ENCODE measurements at regions not wholly inside any gene's neighbourhood (a gene's known extent, or its start where the extent isn't known, plus 50 kb on each side); places are given as distances from the start of the nearest gene placed in this dataset.

GRCh38 chr17:71461498-71462169 is 659.2 kb upstream of the SOX9 start:
- DNase-seq (ENCODE audit: low spot score in 2 of 2) (no peak), FAIRE-seq (no peak)

- DNase-seq (ENCODE audit: low spot score in 2 of 2) (no peak), FAIRE-seq (no peak)
Observed at GRCh38 chr17:71464241-71464640, 656.6 kb upstream of the SOX9 start.

GRCh38 chr17:71464751-71465150 is 656.1 kb upstream of the SOX9 start:
- DNase-seq (ENCODE audit: low spot score in 2 of 2) (no peak), FAIRE-seq (no peak)

GRCh38 chr17:71467719-71468118 is 653.1 kb upstream of the SOX9 start:
- FAIRE-seq (no peak), DNase-seq (ENCODE audit: low spot score in 2 of 2) (no peak)

- FAIRE-seq (no peak), DNase-seq (ENCODE audit: low spot score in 2 of 2) (no peak)
Observed at GRCh38 chr17:71470062-71470461, 650.8 kb upstream of the SOX9 start.

GRCh38 chr17:71472809-71473789 is 647.7 kb upstream of the SOX9 start:
- DNase-seq (ENCODE audit: low spot score in 2 of 2) (peak; percentile 2 to 26), FAIRE-seq (peak; percentile 64)

- FAIRE-seq (no peak), DNase-seq (ENCODE audit: low spot score in 2 of 2) (no peak)
Observed at GRCh38 chr17:71477356-71477755, 643.5 kb upstream of the SOX9 start.

- no peak for FAIRE-seq
- DNase-seq (ENCODE audit: low spot score in 2 of 2): no peak
Observed at GRCh38 chr17:71480099-71480498, 640.7 kb upstream of the SOX9 start.

GRCh38 chr17:71482625-71483024 is 638.2 kb upstream of the SOX9 start:
- DNase-seq (ENCODE audit: low spot score in 2 of 2) (no peak), FAIRE-seq (no peak)

GRCh38 chr17:71484546-71484945 is 636.3 kb upstream of the SOX9 start:
- FAIRE-seq: no peak

GRCh38 chr17:71485426-71485825 is 635.4 kb upstream of the SOX9 start:
- DNase-seq (ENCODE audit: low spot score in 2 of 2) (no peak), FAIRE-seq (no peak)

More at GRCh38 chr17:71484546-71484945, 636.3 kb upstream of the SOX9 start:
- no peak for DNase-seq (ENCODE audit: low spot score in 2 of 2)

GRCh38 chr17:71486261-71486660 is 634.6 kb upstream of the SOX9 start:
- DNase-seq (ENCODE audit: low spot score in 2 of 2) (no peak), FAIRE-seq (no peak)

- no peak for DNase-seq (ENCODE audit: low spot score in 2 of 2)
- no peak for FAIRE-seq
Observed at GRCh38 chr17:71488851-71489250, 632.0 kb upstream of the SOX9 start.

- no peak for FAIRE-seq
- DNase-seq (ENCODE audit: low spot score in 2 of 2): no peak
Observed at GRCh38 chr17:71494062-71494855, 626.6 kb upstream of the SOX9 start.

- no peak for FAIRE-seq
Observed at GRCh38 chr17:71495420-71495819, 625.4 kb upstream of the SOX9 start.

GRCh38 chr17:71496552-71496951 is 624.3 kb upstream of the SOX9 start:
- DNase-seq (ENCODE audit: low spot score in 2 of 2): no peak
- no peak for FAIRE-seq

More at GRCh38 chr17:71495420-71495819, 625.4 kb upstream of the SOX9 start:
- DNase-seq (ENCODE audit: low spot score in 2 of 2): no peak

- FAIRE-seq (no peak), DNase-seq (ENCODE audit: low spot score in 2 of 2) (no peak)
Observed at GRCh38 chr17:71500761-71501555, 619.9 kb upstream of the SOX9 start.

GRCh38 chr17:71501711-71502110 is 619.1 kb upstream of the SOX9 start:
- FAIRE-seq (no peak), DNase-seq (ENCODE audit: low spot score in 2 of 2) (no peak)

- DNase-seq (ENCODE audit: low spot score in 2 of 2) (no peak), FAIRE-seq (no peak)
Observed at GRCh38 chr17:71502443-71502842, 618.4 kb upstream of the SOX9 start.

All from frontal cortex (tissue), 3 donors.